GM12865 (cell line): ENCODE measurements at regions not wholly inside any gene's neighbourhood (a gene's known extent, or its start where the extent isn't known, plus 50 kb on each side); places are given as distances from the start of the nearest gene placed in this dataset.
"Not testable (repeated sequence)": the region's sequence is repeated elsewhere in the genome, so short reads cannot be mapped to it uniquely, and the experiment has no call there.

Experiments
- DNase-seq: peaks from one replicate; pipeline ENCODE4 v3.0.0; 2010; ENCODE audit warnings: low read depth
- H3K4me3 ChIP-seq: 2 replicates; pipeline ENCODE4 v1.5.1; 2011; ENCODE audit warnings: mild to moderate bottlenecking, low read depth, low read length, control low read depth
- CTCF ChIP-seq: IDR thresholded peaks from 2 replicates; pipeline ENCODE4 v1.5.1; 2011; ENCODE audit warnings: low read length, control low read depth, low read depth, inconsistent platforms; ENCODE audit not compliant: insufficient read depth; ENCODE audit errors: missing control alignments

DNA sequence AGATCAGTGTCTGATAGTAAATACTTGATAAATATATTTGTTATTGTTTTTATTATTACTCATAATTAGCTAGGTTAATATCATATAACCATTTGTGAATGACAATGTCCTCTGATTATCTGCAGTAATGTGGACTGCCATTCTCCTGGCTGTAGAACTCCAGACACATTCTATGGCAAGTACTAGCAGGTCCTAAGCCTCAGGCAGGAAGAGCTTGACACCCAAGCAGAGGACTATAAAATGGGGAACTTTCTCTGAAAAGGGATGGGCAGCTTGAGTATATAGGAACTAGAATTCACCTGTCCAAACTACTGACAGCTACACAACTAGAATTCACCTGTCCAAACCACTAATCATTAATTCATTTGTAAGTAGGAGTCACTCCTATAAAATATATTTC, 649.4 kb downstream of the CPS1 start:
- no peak for DNase-seq
- no peak for TF ChIP-seq CTCF
- no peak overlapping the region for H3K4me3 ChIP-seq

DNA sequence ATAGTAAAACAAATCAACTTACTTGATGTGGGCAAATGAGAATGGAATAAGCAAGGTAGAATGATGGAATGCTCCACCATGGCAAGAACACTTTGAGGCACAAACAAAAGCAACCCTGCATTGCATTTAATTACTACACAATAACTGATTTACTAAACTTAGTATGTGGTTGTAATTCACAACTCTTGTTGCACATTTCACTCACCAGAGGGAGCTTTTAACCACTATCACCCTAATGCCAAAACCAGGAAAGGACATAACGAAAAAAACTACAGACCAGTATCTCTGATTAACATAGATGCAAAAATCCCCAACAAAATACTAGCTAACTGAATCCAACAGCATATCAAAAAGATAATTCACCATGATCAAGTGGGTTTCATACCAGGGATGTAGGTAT, 659.8 kb downstream of the CPS1 start:
- DNase-seq = no peak
- no peak overlapping the region for H3K4me3 ChIP-seq
- no peak for TF ChIP-seq CTCF

DNA sequence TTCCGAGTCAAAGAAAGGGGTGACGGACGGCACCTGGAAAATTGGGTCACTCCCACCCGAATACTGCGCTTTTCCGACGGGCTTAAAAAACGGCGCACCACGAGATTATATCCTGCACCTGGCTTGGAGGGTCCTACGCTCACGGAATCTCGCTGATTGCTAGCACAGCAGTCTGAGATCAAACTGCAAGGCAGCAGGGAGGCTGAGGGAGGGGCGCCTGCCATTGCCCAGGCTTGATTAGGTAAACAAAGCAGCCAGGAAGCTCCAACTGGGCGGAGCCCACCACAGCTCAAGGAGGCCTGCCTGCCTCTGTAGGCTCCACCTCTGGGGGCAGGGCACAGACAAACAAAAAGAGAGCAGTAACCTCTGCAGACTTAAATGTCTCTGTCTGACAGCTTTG, 663.1 kb downstream of the CPS1 start:
- H3K4me3 ChIP-seq, DNase-seq: not testable (repeated sequence)

DNA sequence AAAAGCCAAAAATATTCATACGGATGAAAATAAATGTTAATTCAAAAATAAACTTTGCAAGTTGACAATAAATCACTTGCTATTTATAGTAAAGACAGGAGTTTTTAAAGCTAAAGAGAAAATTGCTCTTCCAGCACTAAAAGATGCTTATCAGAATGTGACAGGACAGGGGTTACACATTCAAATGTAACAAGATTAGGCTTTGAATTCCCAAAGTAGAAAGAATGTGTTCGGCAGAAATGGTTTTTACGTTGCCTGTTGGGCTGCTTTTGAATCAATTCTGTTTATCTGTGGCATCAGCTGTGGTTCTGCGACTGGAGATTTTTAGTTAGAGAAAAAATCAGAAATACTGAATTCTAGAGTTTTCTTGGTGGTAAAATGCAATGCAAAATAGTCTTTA, 669.4 kb downstream of the CPS1 start:
- TF ChIP-seq CTCF = no peak
- no peak for DNase-seq

DNA sequence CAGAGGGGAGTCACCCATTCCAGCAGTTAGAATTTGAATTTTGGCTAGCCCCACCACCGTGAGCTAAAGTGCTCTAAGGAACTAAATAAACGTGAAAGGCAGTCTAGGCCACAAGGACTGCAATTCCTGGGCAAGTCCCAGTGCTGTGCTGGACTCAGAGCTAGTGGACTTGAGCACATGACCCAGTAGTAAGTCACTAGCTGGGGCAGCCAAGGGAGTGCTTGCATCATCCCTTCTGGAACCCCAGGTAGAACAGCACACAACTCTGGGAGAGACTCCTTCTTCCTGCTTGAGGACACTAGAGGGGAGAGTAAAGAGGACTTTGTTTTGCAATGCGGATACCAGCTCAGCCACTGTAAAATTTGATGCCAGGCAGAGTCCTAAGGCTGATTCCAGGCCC, 672.2 kb downstream of the CPS1 start:
- no peak for DNase-seq
- H3K4me3 ChIP-seq = no peak overlapping the region
- TF ChIP-seq CTCF = no peak

More for the DNA sequence above, 669.4 kb downstream of the CPS1 start:
- H3K4me3 ChIP-seq = no peak overlapping the region

GRCh38 chr2:211237586-211238275, 681.3 kb downstream of the CPS1 start:
- TF ChIP-seq CTCF = no peak
- no peak for DNase-seq
- H3K4me3 ChIP-seq = no peak overlapping the region

DNA sequence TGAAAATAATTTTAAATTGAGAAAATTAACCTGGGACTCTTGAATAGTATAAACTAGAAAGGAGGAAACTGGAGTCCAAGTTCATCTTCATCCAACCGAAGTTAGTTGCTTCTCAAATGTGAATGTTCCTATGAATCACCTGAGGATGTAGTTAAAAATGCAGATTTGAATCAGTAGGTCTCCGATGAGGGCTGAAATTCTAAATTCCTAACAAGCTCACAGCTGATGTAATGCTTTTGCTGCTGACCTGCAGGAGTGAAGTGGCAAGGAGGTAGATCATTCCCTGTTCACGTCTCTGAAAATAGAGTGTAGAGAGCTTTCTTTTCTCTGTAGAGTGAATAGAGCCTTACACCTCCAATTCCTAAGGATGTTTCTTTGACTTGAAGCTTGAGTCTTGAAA, 685.5 kb downstream of the CPS1 start:
- TF ChIP-seq CTCF = no peak
- no peak for DNase-seq
- no peak overlapping the region for H3K4me3 ChIP-seq

DNA sequence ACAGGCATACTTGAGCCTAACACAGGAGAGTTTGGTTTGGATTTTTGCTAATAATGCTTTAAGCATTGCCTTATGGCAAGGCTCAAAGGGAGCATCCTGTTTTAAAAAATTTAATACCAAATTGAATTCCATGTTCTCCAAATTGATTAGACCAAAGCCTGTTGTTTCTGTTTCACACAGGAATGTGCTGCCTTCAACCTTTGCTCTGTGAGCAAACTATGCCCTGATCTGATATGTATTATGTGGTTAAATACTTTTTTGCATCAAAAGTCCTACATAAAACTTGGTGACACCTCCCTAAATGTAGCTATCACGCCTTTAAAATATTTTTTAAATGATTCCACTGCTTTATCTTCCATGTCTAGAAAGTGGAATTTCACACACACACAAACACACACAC, 691.4 kb downstream of the CPS1 start:
- TF ChIP-seq CTCF = no peak
- no peak overlapping the region for H3K4me3 ChIP-seq
- DNase-seq = no peak
